Gastrocnemius medialis (tissue), 4 donors: ENCODE measurements at regions not wholly inside any gene's neighbourhood (a gene's known extent, or its start where the extent isn't known, plus 50 kb on each side); places are given as distances from the start of the nearest gene placed in this dataset.

Experiments
- ATAC-seq, 2 donors: fragments of 150-250 bp; one replicate each; pipeline ENCODE4 v1.9.1; 2016
- DNase-seq, 2 donors: peaks; one replicate each; pipeline ENCODE4 v3.0.0-alpha.2; 2019
- H3K27ac ChIP-seq, 4 donors: fragments of 200-600 bp; sonication (generic); 1 replicate in 1 of 4; 2 replicates in 3 of 4; pipeline ENCODE4 v1.5.1; 2016 to 2018; ENCODE audit warnings: mild to moderate bottlenecking in 2 of 4, moderate library complexity in 1 of 4
- H3K27me3 ChIP-seq, 3 donors: fragments of 200-600 bp; sonication (generic) in 2 of 3; 1 replicate in 1 of 3; 2 replicates in 2 of 3; pipeline versions ENCODE4 v1.5.1 to v1.6.0; 2016 to 2019; ENCODE audit warnings: mild to moderate bottlenecking in 1 of 3, moderate library complexity in 1 of 3
- H3K36me3 ChIP-seq, 2 donors: fragments of 200-600 bp; sonication (generic) in 1 of 2; one replicate each; pipeline ENCODE4 v1.5.1; 2017 to 2018
- H3K4me1 ChIP-seq, 2 donors: fragments of 200-600 bp; sonication (generic) in 1 of 2; one replicate each; pipeline ENCODE4 v1.5.1; 2016 to 2017; ENCODE audit warnings: mild to moderate bottlenecking in 2 of 2
- H3K4me3 ChIP-seq, 4 donors: fragments of 200-600 bp; sonication (generic) in 3 of 4; 1 replicate in 1 of 4; 2 replicates in 3 of 4; pipeline ENCODE4 v1.5.1; 2016 to 2019; ENCODE audit warnings: mild to moderate bottlenecking in 2 of 4
- H3K9me3 ChIP-seq, 3 donors: fragments of 200-600 bp; sonication (generic) in 2 of 3; 1 replicate in 1 of 3; 2 replicates in 2 of 3; pipeline ENCODE4 v1.5.1; 2016 to 2019
- POLR2A ChIP-seq, 2 donors: fragments of 450-650 bp; IDR thresholded peaks; one replicate each; pipeline ENCODE4 v1.6.1; 2017; ENCODE audit warnings: antibody characterized with exemption in 2 of 2, mild to moderate bottlenecking in 2 of 2, moderate library complexity in 2 of 2
- in situ Hi-C, 4 donors: fragments of 200-750 bp; cut with MboI; loops; one replicate each; pipeline versions ENCODE4 v1.15.0 to v1.8.0; 2017; ENCODE audit warnings: low sequenced_read_pairs in 4 of 4
- intact Hi-C: fragments of 100-400 bp; cut with DNase I; formaldehyde crosslinking; loops from one replicate; pipeline ENCODE4 v1.15.1; 2023; ENCODE audit warnings: low total_unique reads
- TF ChIP-seq, protein P1 (sequence below), 5 experiments: fragments of 450-650 bp in 3 of 5; fragments of 200-600 bp in 2 of 5; sonication (generic) in 2 of 5; IDR thresholded peaks in 4 of 5; conservative IDR thresholded peaks in 1 of 5; 1 replicate in 4 of 5; 2 replicates in 1 of 5; pipeline ENCODE4 v1.5.1; 2016 to 2019; ENCODE audit warnings: antibody characterized with exemption in 5 of 5, mild to moderate bottlenecking in 3 of 5, moderate library complexity in 3 of 5

DNA sequence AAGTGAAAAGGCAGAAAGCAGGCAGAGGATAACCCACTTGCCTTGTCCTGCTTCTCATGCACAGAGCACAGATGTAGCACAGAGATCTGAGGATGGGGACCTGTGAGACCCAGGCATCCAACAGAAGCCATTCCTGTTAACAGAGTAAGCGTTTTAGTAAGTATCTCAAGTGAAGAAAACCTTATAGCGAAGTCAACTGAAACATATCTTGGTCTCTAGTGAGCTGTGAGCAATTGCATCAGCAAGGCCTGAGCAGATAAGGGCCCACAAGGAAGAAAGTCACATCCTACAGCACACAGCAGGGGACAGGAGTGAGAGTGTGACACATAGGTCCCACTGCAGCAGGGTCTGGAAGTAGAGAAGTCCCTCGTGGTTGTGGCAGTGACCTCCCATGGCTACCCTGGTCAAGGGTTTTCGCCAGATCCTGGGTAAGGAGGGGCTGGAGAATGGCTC lies 248.7 kb upstream of the TNP1 start:
- H3K27me3 ChIP-seq: no peaks in the 10 kb centered on the region
- TF ChIP-seq, protein P1, sequence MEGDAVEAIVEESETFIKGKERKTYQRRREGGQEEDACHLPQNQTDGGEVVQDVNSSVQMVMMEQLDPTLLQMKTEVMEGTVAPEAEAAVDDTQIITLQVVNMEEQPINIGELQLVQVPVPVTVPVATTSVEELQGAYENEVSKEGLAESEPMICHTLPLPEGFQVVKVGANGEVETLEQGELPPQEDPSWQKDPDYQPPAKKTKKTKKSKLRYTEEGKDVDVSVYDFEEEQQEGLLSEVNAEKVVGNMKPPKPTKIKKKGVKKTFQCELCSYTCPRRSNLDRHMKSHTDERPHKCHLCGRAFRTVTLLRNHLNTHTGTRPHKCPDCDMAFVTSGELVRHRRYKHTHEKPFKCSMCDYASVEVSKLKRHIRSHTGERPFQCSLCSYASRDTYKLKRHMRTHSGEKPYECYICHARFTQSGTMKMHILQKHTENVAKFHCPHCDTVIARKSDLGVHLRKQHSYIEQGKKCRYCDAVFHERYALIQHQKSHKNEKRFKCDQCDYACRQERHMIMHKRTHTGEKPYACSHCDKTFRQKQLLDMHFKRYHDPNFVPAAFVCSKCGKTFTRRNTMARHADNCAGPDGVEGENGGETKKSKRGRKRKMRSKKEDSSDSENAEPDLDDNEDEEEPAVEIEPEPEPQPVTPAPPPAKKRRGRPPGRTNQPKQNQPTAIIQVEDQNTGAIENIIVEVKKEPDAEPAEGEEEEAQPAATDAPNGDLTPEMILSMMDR (IDR thresholded peaks at IDR 0.05 in 4 of 5, conservative IDR thresholded peaks at IDR 0.05 in 1 of 5): no peak
- TF ChIP-seq POLR2A (IDR thresholded peaks at IDR 0.05): no peak
- no peak overlapping the region for H3K4me3 ChIP-seq
- H3K36me3 ChIP-seq: no peaks in the 10 kb centered on the region
- DNase-seq (no peak), ATAC-seq (no peak)
- no peak overlapping the region for H3K27ac ChIP-seq
- H3K9me3 ChIP-seq: no peaks in the 10 kb centered on the region
- intact Hi-C loops: no loop called here
- in situ Hi-C loops: no loop called here
- H3K4me1 ChIP-seq: peaks cover 0 to 11% of the 10 kb centered on the region in 2 donors

DNA sequence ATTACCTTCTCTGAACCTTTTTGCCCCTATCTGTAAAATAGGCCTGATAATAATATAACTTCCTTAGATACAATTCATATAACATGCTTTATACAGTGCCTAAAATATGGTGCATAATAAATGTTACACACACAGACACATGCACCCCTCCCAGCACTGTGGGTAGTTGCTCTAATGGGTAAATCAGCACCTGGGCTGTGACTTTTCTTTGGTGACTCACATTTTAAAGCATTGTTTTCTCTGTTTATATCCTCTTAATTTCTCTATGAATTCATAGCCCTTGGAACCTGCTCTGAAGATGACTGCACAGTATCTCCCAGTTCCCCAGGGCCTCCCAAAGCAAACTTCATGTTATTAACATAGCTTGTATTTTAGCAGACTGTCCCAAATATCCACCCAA lies 248.2 kb upstream of the TNP1 start:
- H3K4me3 ChIP-seq: no peak overlapping the region
- peak overlapping the region in 1 of 4 donors; percentile 32 for H3K27ac ChIP-seq
- in situ Hi-C loops: no loop called here
- H3K9me3 ChIP-seq: no peaks in the 10 kb centered on the region
- intact Hi-C loops: no loop called here
- DNase-seq: no peak
- no peaks in the 10 kb centered on the region for H3K36me3 ChIP-seq
- no peaks in the 10 kb centered on the region for H3K27me3 ChIP-seq
- no peak for ATAC-seq
- no peak for TF ChIP-seq POLR2A (IDR thresholded peaks at IDR 0.05)
- TF ChIP-seq, protein P1 (IDR thresholded peaks at IDR 0.05 in 4 of 5, conservative IDR thresholded peaks at IDR 0.05 in 1 of 5): no peak
- peaks cover 0 to 11% of the 10 kb centered on the region in 2 donors for H3K4me1 ChIP-seq

DNA sequence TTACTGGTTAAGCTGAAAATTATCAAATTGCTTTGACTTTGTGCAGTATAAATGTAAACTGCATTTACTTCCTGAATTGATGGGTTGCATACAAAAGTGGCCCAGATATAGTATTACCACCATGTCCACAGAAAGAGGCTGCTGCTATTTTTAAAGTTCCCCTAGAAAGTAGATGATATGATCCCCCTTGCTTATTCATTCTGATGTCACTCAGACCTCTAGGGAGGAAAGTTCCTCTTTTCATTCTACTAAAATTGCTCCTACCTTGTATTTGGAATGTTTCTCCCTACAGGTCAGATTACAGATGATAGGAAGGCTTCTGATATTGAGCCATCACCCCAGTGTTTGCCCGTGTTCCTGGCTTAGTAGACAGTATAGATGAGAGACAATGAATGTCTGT lies 247.6 kb upstream of the TNP1 start:
- TF ChIP-seq, protein P1 (IDR thresholded peaks at IDR 0.05 in 4 of 5, conservative IDR thresholded peaks at IDR 0.05 in 1 of 5): no peak
- TF ChIP-seq POLR2A (IDR thresholded peaks at IDR 0.05): no peak
- ATAC-seq (peak; percentile 55 to 62), DNase-seq (no peak)
- no peak overlapping the region for H3K4me3 ChIP-seq
- intact Hi-C loops: no loop called here
- no peaks in the 10 kb centered on the region for H3K9me3 ChIP-seq
- in situ Hi-C loops: no loop called here
- H3K36me3 ChIP-seq: no peaks in the 10 kb centered on the region
- H3K27me3 ChIP-seq: no peaks in the 10 kb centered on the region
- peaks cover 0 to 11% of the 10 kb centered on the region in 2 donors for H3K4me1 ChIP-seq
- H3K27ac ChIP-seq: peak overlapping the region in 1 of 4 donors; percentile 32

DNA sequence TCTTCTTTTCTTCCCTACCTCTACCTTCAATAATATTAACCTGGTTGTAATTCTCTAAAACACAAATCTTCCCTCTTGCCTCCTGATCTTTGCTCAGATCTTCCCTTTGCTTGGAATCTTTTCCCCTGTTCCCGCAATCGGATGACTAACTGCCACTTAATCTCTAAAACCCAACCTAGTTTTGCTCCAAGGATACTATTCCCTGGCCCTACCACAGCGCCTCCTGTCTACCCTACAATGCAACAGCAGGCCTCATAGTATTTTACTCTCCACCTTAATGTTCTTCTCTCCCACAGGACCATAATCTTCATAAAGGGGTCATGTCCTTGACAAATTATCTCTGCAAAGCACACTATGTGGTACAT lies 246.8 kb upstream of the TNP1 start:
- no peak overlapping the region for H3K27ac ChIP-seq
- in situ Hi-C loops: no loop called here
- intact Hi-C loops: no loop called here
- no peaks in the 10 kb centered on the region for H3K27me3 ChIP-seq
- H3K36me3 ChIP-seq: no peaks in the 10 kb centered on the region
- no peak overlapping the region for H3K4me3 ChIP-seq
- DNase-seq (no peak), ATAC-seq (no peak)
- H3K9me3 ChIP-seq: no peaks in the 10 kb centered on the region
- peaks cover 0 to 11% of the 10 kb centered on the region in 2 donors for H3K4me1 ChIP-seq
- TF ChIP-seq, protein P1 (IDR thresholded peaks at IDR 0.05 in 4 of 5, conservative IDR thresholded peaks at IDR 0.05 in 1 of 5): no peak
- no peak for TF ChIP-seq POLR2A (IDR thresholded peaks at IDR 0.05)
